ENCODE measurements at regions not wholly inside any gene's neighbourhood (a gene's known extent, or its start where the extent isn't known, plus 50 kb on each side); places are given as distances from the start of the nearest gene placed in this dataset.

GRCh38 chr2:83994633-83995179 lies 464.4 kb downstream of the SUCLG1 start:
- Mint-ChIP-seq H3K36me3 (no peaks in the 10 kb centered on the region), H3K4me1 (no peaks in the 10 kb centered on the region), H3K27ac (no peak overlapping the region), H3K4me3 (no peak overlapping the region), H3K9me3 (peaks cover 0 to 2% of the 10 kb centered on the region in 2 donors), H3K27me3 (ENCODE audit: low read depth in 2 of 2) (peaks cover 0 to 7% of the 10 kb centered on the region in 2 donors)
- Histone ChIP-seq H3K4me1 (ENCODE audit: control insufficient read depth, insufficient read depth, low read length) (no peaks in the 10 kb centered on the region), H3K4me3 (ENCODE audit: low read length) (no peak overlapping the region), H3K9me3 (ENCODE audit: control insufficient read depth, insufficient read depth, low read length) (no peaks in the 10 kb centered on the region), H3K36me3 (ENCODE audit: control insufficient read depth, insufficient read depth, low read length) (no peaks in the 10 kb centered on the region), H3K27ac (ENCODE audit: low read length) (no peak overlapping the region), H3K27me3 (ENCODE audit: control insufficient read depth, insufficient read depth, low read length) (peaks cover 5% of the 10 kb centered on the region)
- intact Hi-C loops (cut with micrococcal nuclease), result no loop called here
- 87% methylated on average over 2 of the region's 2 CpGs for WGBS (ENCODE audit: insufficient coverage)
- no peak for TF ChIP-seq CTCF (IDR thresholded peaks at IDR 0.05)
- ATAC-seq (no peak), DNase-seq (no peak)

GRCh38 chr2:83993873-83994632 lies 465.0 kb downstream of the SUCLG1 start:
- no peaks in the 10 kb centered on the region for H3K36me3 ChIP-seq (ENCODE audit: control insufficient read depth, insufficient read depth, low read length)
- 42% methylated on average over 1 of the region's 1 CpG for WGBS (ENCODE audit: insufficient coverage)
- Mint-ChIP-seq H3K27me3 (ENCODE audit: low read depth in 2 of 2) (peaks cover 0 to 7% of the 10 kb centered on the region in 2 donors), H3K27ac (no peak overlapping the region), H3K36me3 (no peaks in the 10 kb centered on the region), H3K4me3 (no peak overlapping the region), H3K9me3 (peaks cover 0 to 2% of the 10 kb centered on the region in 2 donors), H3K4me1 (no peaks in the 10 kb centered on the region)
- no peaks in the 10 kb centered on the region for H3K4me1 ChIP-seq (ENCODE audit: control insufficient read depth, insufficient read depth, low read length)
- no peak overlapping the region for H3K27ac ChIP-seq (ENCODE audit: low read length)
- H3K4me3 ChIP-seq (ENCODE audit: low read length), result no peak overlapping the region
- H3K27me3 ChIP-seq (ENCODE audit: control insufficient read depth, insufficient read depth, low read length), result peaks cover 5% of the 10 kb centered on the region
- no peak for ATAC-seq
- DNase-seq, result no peak
- TF ChIP-seq CTCF (IDR thresholded peaks at IDR 0.05), result no peak
- intact Hi-C loops (cut with micrococcal nuclease), result no loop called here
- H3K9me3 ChIP-seq (ENCODE audit: control insufficient read depth, insufficient read depth, low read length), result no peaks in the 10 kb centered on the region

GRCh38 chr2:83991992-83992391 lies 467.1 kb downstream of the SUCLG1 start:
- peaks cover 0 to 2% of the 10 kb centered on the region in 2 donors for H3K9me3 Mint-ChIP-seq
- 58% methylated on average over 2 of the region's 3 CpGs for WGBS (ENCODE audit: insufficient coverage)
- ATAC-seq, result no peak

More at GRCh38 chr2:83991992-83992391, 467.1 kb downstream of the SUCLG1 start:
- peaks cover 5% of the 10 kb centered on the region for H3K27me3 ChIP-seq (ENCODE audit: control insufficient read depth, insufficient read depth, low read length)
- no peak for TF ChIP-seq CTCF (IDR thresholded peaks at IDR 0.05)
- peaks cover 6% of the 10 kb centered on the region for H3K36me3 Mint-ChIP-seq
- H3K9me3 ChIP-seq (ENCODE audit: control insufficient read depth, insufficient read depth, low read length), result no peaks in the 10 kb centered on the region
- H3K27me3 Mint-ChIP-seq (ENCODE audit: low read depth in 2 of 2), result peaks cover 0 to 7% of the 10 kb centered on the region in 2 donors
- no peak overlapping the region for H3K27ac ChIP-seq (ENCODE audit: low read length)
- H3K27ac Mint-ChIP-seq, result no peak overlapping the region
- H3K4me1 ChIP-seq (ENCODE audit: control insufficient read depth, insufficient read depth, low read length), result no peaks in the 10 kb centered on the region
- no peaks in the 10 kb centered on the region for H3K36me3 ChIP-seq (ENCODE audit: control insufficient read depth, insufficient read depth, low read length)
- DNase-seq, result no peak
- intact Hi-C loops (cut with micrococcal nuclease), result no loop called here
- no peak overlapping the region for H3K4me3 Mint-ChIP-seq
- H3K4me1 Mint-ChIP-seq, result no peaks in the 10 kb centered on the region
- H3K4me3 ChIP-seq (ENCODE audit: low read length), result no peak overlapping the region

All from natural killer cell (primary cell).